Pulmonary artery endothelial cell (primary cell): ENCODE measurements at regions not wholly inside any gene's neighbourhood (a gene's known extent, or its start where the extent isn't known, plus 50 kb on each side); places are given as distances from the start of the nearest gene placed in this dataset.

Experiments used
- DNase-seq: peaks from one replicate; pipeline ENCODE4 v3.0.0-alpha.2; 2011; ENCODE audit warnings: low read depth, low spot score

GRCh38 chr12:115467531-115467930 lies 783.6 kb upstream of the TBX3 start:
- no peak for DNase-seq

GRCh38 chr12:115466076-115466475 lies 782.1 kb upstream of the TBX3 start:
- DNase-seq = no peak

GRCh38 chr12:115464661-115465060 lies 780.7 kb upstream of the TBX3 start:
- no peak for DNase-seq

- DNase-seq = no peak
These were observed 780.2 kb upstream of the TBX3 start for GRCh38 chr12:115464111-115464581.

- DNase-seq = no peak
These were observed 777.4 kb upstream of the TBX3 start for GRCh38 chr12:115461401-115461800.

GRCh38 chr12:115457798-115458197 lies 773.8 kb upstream of the TBX3 start:
- no peak for DNase-seq

GRCh38 chr12:115456946-115457689 lies 773.1 kb upstream of the TBX3 start:
- DNase-seq = no peak

- DNase-seq = no peak
These were observed 771.3 kb upstream of the TBX3 start for GRCh38 chr12:115455268-115455681.

- no peak for DNase-seq
These were observed 768.8 kb upstream of the TBX3 start for GRCh38 chr12:115452751-115453281.

GRCh38 chr12:115451780-115452736 lies 768.1 kb upstream of the TBX3 start:
- no peak for DNase-seq

GRCh38 chr12:115451151-115451779 lies 767.3 kb upstream of the TBX3 start:
- no peak for DNase-seq

GRCh38 chr12:115450710-115451109 lies 766.7 kb upstream of the TBX3 start:
- DNase-seq = no peak

GRCh38 chr12:115450017-115450416 lies 766.0 kb upstream of the TBX3 start:
- DNase-seq = no peak

GRCh38 chr12:115449526-115449925 lies 765.6 kb upstream of the TBX3 start:
- DNase-seq = no peak

GRCh38 chr12:115444346-115444745 lies 760.4 kb upstream of the TBX3 start:
- DNase-seq = no peak

GRCh38 chr12:115443351-115443938 lies 759.5 kb upstream of the TBX3 start:
- no peak for DNase-seq

- no peak for DNase-seq
These were observed 756.5 kb upstream of the TBX3 start for GRCh38 chr12:115440438-115440837.

GRCh38 chr12:115439008-115439601 lies 755.1 kb upstream of the TBX3 start:
- DNase-seq = no peak

GRCh38 chr12:115438314-115438713 lies 754.3 kb upstream of the TBX3 start:
- no peak for DNase-seq

- no peak for DNase-seq
These were observed 753.1 kb upstream of the TBX3 start for GRCh38 chr12:115437061-115437567.
